H1 (cell line): ENCODE measurements at regions not wholly inside any gene's neighbourhood (a gene's known extent, or its start where the extent isn't known, plus 50 kb on each side); places are given as distances from the start of the nearest gene placed in this dataset.

Source experiments
- CHD7 ChIP-seq: fragments of 300-600 bp; sonication (generic); IDR thresholded peaks from 2 replicates; pipeline ENCODE4 v1.7.1; 2012; ENCODE audit warnings: low read length, moderate library complexity, mild to moderate bottlenecking, inconsistent platforms; ENCODE audit not compliant: insufficient replicate concordance
- KDM4A ChIP-seq: IDR thresholded peaks from one replicate; pipeline ENCODE4 v1.7.1; 2012; ENCODE audit warnings: low read depth, mild to moderate bottlenecking, moderate library complexity, low read length, inconsistent platforms; ENCODE audit not compliant: severe bottlenecking
- NRF1 ChIP-seq: IDR thresholded peaks from 2 replicates; pipeline ENCODE4 v1.6.1; 2011; ENCODE audit warnings: mild to moderate bottlenecking, low read depth, low read length, improper control_type of control experiment
- SUZ12 ChIP-seq: fragments of 200-600 bp; sonication (generic); IDR thresholded peaks from 2 replicates; pipeline ENCODE4 v1.6.1; 2012; ENCODE audit warnings: mild to moderate bottlenecking, inconsistent platforms, low read length, moderate library complexity, mixed read lengths

GRCh38 chr4:79253924-79254323 lies 71.9 kb downstream of the NAA11 start:
- TF ChIP-seq NRF1 (no peak), SUZ12 (no peak), KDM4A (no peak), CHD7 (no peak)
